Colonic mucosa (tissue), 4 donors: ENCODE measurements at regions not wholly inside any gene's neighbourhood (a gene's known extent, or its start where the extent isn't known, plus 50 kb on each side); places are given as distances from the start of the nearest gene placed in this dataset.

ENCODE experiments used
- DNase-seq: peaks from one replicate; pipeline ENCODE4 v3.0.0-alpha.2; 2020
- H3K27ac ChIP-seq: fragments of 200-600 bp; one replicate; pipeline ENCODE4 v1.8.0; 2021
- H3K27me3 ChIP-seq: fragments of 200-600 bp; one replicate; pipeline ENCODE4 v1.8.0; 2021
- H3K36me3 ChIP-seq: fragments of 200-600 bp; one replicate; pipeline ENCODE4 v1.8.0; 2021
- H3K4me1 ChIP-seq: fragments of 200-600 bp; one replicate; pipeline ENCODE4 v1.8.0; 2021; ENCODE audit warnings: mild to moderate bottlenecking
- H3K4me3 ChIP-seq: fragments of 200-600 bp; one replicate; pipeline ENCODE4 v1.8.0; 2021
- H3K9ac ChIP-seq, 2 donors: one replicate each; pipeline ENCODE4 v1.7.0; 2013; ENCODE audit warnings: control low read depth in 2 of 2, low read depth in 2 of 2, low read length in 2 of 2
- H3K9me3 ChIP-seq: fragments of 200-600 bp; one replicate; pipeline ENCODE4 v1.8.0; 2021
- CTCF ChIP-seq: fragments of 200-600 bp; IDR thresholded peaks from one replicate; pipeline ENCODE4 v1.8.0; 2022; ENCODE audit warnings: antibody characterized with exemption, mild to moderate bottlenecking
- intact Hi-C: fragments of 100-400 bp; cut with DNase I; formaldehyde crosslinking; loops from one replicate; pipeline ENCODE4 v1.14.1; 2022
- donor health status: healthy.
- donor health status: DM: no; HTN: no; CAD: no.
- donor health status: DM: no; HTN: no; CAD: no.

- TF ChIP-seq CTCF, result no peak
- no peak for DNase-seq
- no peaks in the 10 kb centered on the region for H3K4me1 ChIP-seq
- H3K27ac ChIP-seq, result no peak overlapping the region
- no peaks in the 10 kb centered on the region for H3K36me3 ChIP-seq
- intact Hi-C loops, result no loop called here
- H3K4me3 ChIP-seq, result no peak overlapping the region
- H3K9ac ChIP-seq, result no peak overlapping the region
- H3K9me3 ChIP-seq, result no peaks in the 10 kb centered on the region
- no peaks in the 10 kb centered on the region for H3K27me3 ChIP-seq
These were observed 1787.7 kb downstream of the EFNA5 start for GRCh38 chr5:105882956-105883481.

GRCh38 chr5:105878402-105878801, 1792.3 kb downstream of the EFNA5 start:
- H3K4me3 ChIP-seq, result no peak overlapping the region
- H3K36me3 ChIP-seq, result no peaks in the 10 kb centered on the region

GRCh38 chr5:105877592-105877991, 1793.1 kb downstream of the EFNA5 start:
- TF ChIP-seq CTCF, result no peak
- H3K9ac ChIP-seq, result no peak overlapping the region
- intact Hi-C loops, result no loop called here
- H3K9me3 ChIP-seq, result no peaks in the 10 kb centered on the region
- H3K36me3 ChIP-seq, result no peaks in the 10 kb centered on the region
- H3K4me3 ChIP-seq, result no peak overlapping the region
- no peak overlapping the region for H3K27ac ChIP-seq
- no peaks in the 10 kb centered on the region for H3K27me3 ChIP-seq
- no peaks in the 10 kb centered on the region for H3K4me1 ChIP-seq
- no peak for DNase-seq

More at GRCh38 chr5:105878402-105878801, 1792.3 kb downstream of the EFNA5 start:
- TF ChIP-seq CTCF, result no peak
- no peak overlapping the region for H3K27ac ChIP-seq
- intact Hi-C loops, result no loop called here
- no peaks in the 10 kb centered on the region for H3K9me3 ChIP-seq
- H3K9ac ChIP-seq, result no peak overlapping the region
- H3K27me3 ChIP-seq, result no peaks in the 10 kb centered on the region
- DNase-seq, result no peak
- no peaks in the 10 kb centered on the region for H3K4me1 ChIP-seq

- Histone ChIP-seq H3K27me3 (no peaks in the 10 kb centered on the region), H3K4me3 (no peak overlapping the region), H3K36me3 (no peaks in the 10 kb centered on the region), H3K9me3 (no peaks in the 10 kb centered on the region), H3K4me1 (no peaks in the 10 kb centered on the region), H3K9ac (no peak overlapping the region), H3K27ac (no peak overlapping the region)
- no peak for DNase-seq
- no peak for TF ChIP-seq CTCF
- intact Hi-C loops, result no loop called here
These were observed 1796.4 kb downstream of the EFNA5 start for GRCh38 chr5:105874316-105874715.

- Histone ChIP-seq H3K27ac (no peak overlapping the region), H3K9ac (no peak overlapping the region), H3K36me3 (no peaks in the 10 kb centered on the region), H3K9me3 (no peaks in the 10 kb centered on the region), H3K4me3 (peak overlapping the region; percentile 6), H3K27me3 (no peaks in the 10 kb centered on the region), H3K4me1 (no peaks in the 10 kb centered on the region)
- DNase-seq, result no peak
- intact Hi-C loops, result no loop called here
- TF ChIP-seq CTCF, result no peak
These were observed 1798.0 kb downstream of the EFNA5 start for GRCh38 chr5:105872569-105873270.
